KMS-11 (cell line): ENCODE measurements at regions not wholly inside any gene's neighbourhood (a gene's known extent, or its start where the extent isn't known, plus 50 kb on each side); places are given as distances from the start of the nearest gene placed in this dataset.

Source experiments
- H2AFZ ChIP-seq: fragments of 200-600 bp; sonication (generic); 2 replicates; pipeline ENCODE4 v1.6.1; 2016; ENCODE audit warnings: antibody characterized with exemption, mixed run types, low read depth
- H3K27ac ChIP-seq: fragments of 200-600 bp; sonication (generic); 2 replicates; pipeline ENCODE4 v1.6.1; 2016; ENCODE audit warnings: mild to moderate bottlenecking, mixed run types
- H3K27me3 ChIP-seq: fragments of 200-600 bp; sonication (generic); 2 replicates; pipeline ENCODE4 v1.6.1; 2017; ENCODE audit warnings: mild to moderate bottlenecking, low read depth, mixed run types, moderate library complexity; ENCODE audit not compliant: insufficient read depth
- H3K36me3 ChIP-seq: fragments of 200-600 bp; sonication (generic); 2 replicates; pipeline ENCODE4 v1.6.1; 2017; ENCODE audit warnings: mild to moderate bottlenecking, mixed run types; ENCODE audit not compliant: insufficient read depth
- H3K4me1 ChIP-seq: fragments of 200-600 bp; sonication (generic); 2 replicates; pipeline ENCODE4 v1.6.1; 2016; ENCODE audit warnings: mild to moderate bottlenecking, low read depth, mixed run types; ENCODE audit not compliant: poor library complexity, severe bottlenecking
- H3K4me2 ChIP-seq: fragments of 200-600 bp; sonication (generic); 2 replicates; pipeline ENCODE4 v1.7.0; 2016; ENCODE audit warnings: mild to moderate bottlenecking, mixed run types
- H3K4me3 ChIP-seq: fragments of 200-600 bp; sonication (generic); IDR thresholded peaks from 2 replicates; pipeline ENCODE4 v1.6.1; 2017; ENCODE audit warnings: low read depth, low read length, mixed read lengths; ENCODE audit not compliant: insufficient read depth
- H3K79me2 ChIP-seq: fragments of 200-600 bp; sonication (generic); 2 replicates; pipeline ENCODE4 v1.6.1; 2016; ENCODE audit warnings: low read depth, mixed run types; ENCODE audit not compliant: insufficient read depth
- H3K9ac ChIP-seq: fragments of 200-600 bp; sonication (generic); 2 replicates; pipeline ENCODE4 v1.6.1; 2016; ENCODE audit warnings: mild to moderate bottlenecking, mixed run types
- H4K20me1 ChIP-seq: fragments of 200-600 bp; sonication (generic); 2 replicates; pipeline ENCODE4 v1.6.1; 2016; ENCODE audit warnings: mild to moderate bottlenecking, mixed run types; ENCODE audit not compliant: insufficient read depth
- CTCF ChIP-seq: fragments of 200-600 bp; sonication (generic); conservative IDR thresholded peaks from 2 replicates; pipeline ENCODE4 v1.6.1; 2017; ENCODE audit warnings: low read depth, mild to moderate bottlenecking, antibody characterized with exemption, low read length, moderate library complexity, mixed read lengths

- no peak overlapping the region for H3K27ac ChIP-seq
- H3K27me3 ChIP-seq: no peaks in the 10 kb centered on the region
- no peak overlapping the region for H2AFZ ChIP-seq
- H3K4me1 ChIP-seq: no peaks in the 10 kb centered on the region
- no peaks in the 10 kb centered on the region for H4K20me1 ChIP-seq
- no peak overlapping the region for H3K9ac ChIP-seq
- H3K4me3 ChIP-seq: no peak overlapping the region
- TF ChIP-seq CTCF: no peak
- H3K36me3 ChIP-seq: no peaks in the 10 kb centered on the region
- no peak overlapping the region for H3K4me2 ChIP-seq
- no peaks in the 10 kb centered on the region for H3K79me2 ChIP-seq
Measured at GRCh38 chr10:78278058-78278404, 244.4 kb downstream of the RPS24 start.

DNA sequence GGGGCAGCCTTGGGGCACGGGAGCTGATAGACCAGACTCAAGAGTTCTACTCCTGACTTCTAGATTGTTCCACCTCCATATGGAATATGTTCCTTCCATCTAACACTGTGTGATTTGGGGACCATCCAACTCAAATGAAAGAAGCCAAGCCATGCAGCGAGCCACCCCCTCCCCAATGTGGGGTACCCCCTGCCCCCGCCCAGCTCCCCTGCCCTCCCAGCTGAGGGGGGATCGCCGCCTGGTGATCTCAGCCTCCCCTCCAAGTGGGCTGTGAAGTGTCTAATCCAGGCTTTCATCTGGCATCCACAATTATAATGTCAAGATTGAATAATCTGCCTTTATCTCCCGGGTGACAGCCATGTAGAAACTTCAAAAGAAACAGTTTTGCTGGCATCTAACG, 246.1 kb downstream of the RPS24 start:
- Histone ChIP-seq H3K79me2 (no peaks in the 10 kb centered on the region), H3K27ac (no peak overlapping the region), H3K36me3 (no peaks in the 10 kb centered on the region), H3K9ac (no peak overlapping the region), H2AFZ (no peak overlapping the region), H3K4me3 (no peak overlapping the region), H3K27me3 (no peaks in the 10 kb centered on the region), H4K20me1 (no peaks in the 10 kb centered on the region), H3K4me1 (no peaks in the 10 kb centered on the region), H3K4me2 (no peak overlapping the region)
- no peak for TF ChIP-seq CTCF

- no peaks in the 10 kb centered on the region for H3K79me2 ChIP-seq
- H2AFZ ChIP-seq: no peak overlapping the region
- H3K4me3 ChIP-seq: no peak overlapping the region
- H3K4me1 ChIP-seq: no peaks in the 10 kb centered on the region
- H4K20me1 ChIP-seq: no peaks in the 10 kb centered on the region
- H3K27ac ChIP-seq: no peak overlapping the region
- H3K36me3 ChIP-seq: no peaks in the 10 kb centered on the region
- no peak overlapping the region for H3K4me2 ChIP-seq
- H3K27me3 ChIP-seq: no peaks in the 10 kb centered on the region
- TF ChIP-seq CTCF: no peak
- H3K9ac ChIP-seq: no peak overlapping the region
Measured at GRCh38 chr10:78280604-78281003, 246.9 kb downstream of the RPS24 start.

GRCh38 chr10:78281627-78282026, 248.0 kb downstream of the RPS24 start:
- H3K4me2 ChIP-seq: no peak overlapping the region
- no peaks in the 10 kb centered on the region for H4K20me1 ChIP-seq
- H3K4me1 ChIP-seq: no peaks in the 10 kb centered on the region
- TF ChIP-seq CTCF: no peak
- H3K36me3 ChIP-seq: no peaks in the 10 kb centered on the region
- no peaks in the 10 kb centered on the region for H3K79me2 ChIP-seq
- no peak overlapping the region for H2AFZ ChIP-seq
- no peak overlapping the region for H3K27ac ChIP-seq
- no peak overlapping the region for H3K9ac ChIP-seq
- H3K27me3 ChIP-seq: no peaks in the 10 kb centered on the region
- no peak overlapping the region for H3K4me3 ChIP-seq
